ENCODE measurements at regions not wholly inside any gene's neighbourhood (a gene's known extent, or its start where the extent isn't known, plus 50 kb on each side); places are given as distances from the start of the nearest gene placed in this dataset.

- Histone ChIP-seq H3K36me3 (no peaks in the 10 kb centered on the region), H3K27ac (no peak overlapping the region), H3K9me3 (no peaks in the 10 kb centered on the region), H3K4me3 (no peak overlapping the region), H3K4me1 (no peaks in the 10 kb centered on the region), H3K27me3 (no peaks in the 10 kb centered on the region)
- no peak for DNase-seq (ENCODE audit: low spot score in 2 of 2)
- TF ChIP-seq POLR2AphosphoS5 (IDR thresholded peaks at IDR 0.05): no peak
- TF ChIP-seq CTCF (IDR thresholded peaks at IDR 0.05): no peak
- no peak for TF ChIP-seq POLR2A (IDR thresholded peaks at IDR 0.05)
- no peak for TF ChIP-seq EP300 (IDR thresholded peaks at IDR 0.05)
- WGBS: 52% methylated on average over 2 of the region's 2 CpGs
These were observed 812.9 kb upstream of the ZNF608 start for GRCh38 chr5:125559296-125559695.

- Histone ChIP-seq H3K4me1 (no peaks in the 10 kb centered on the region), H3K9me3 (no peaks in the 10 kb centered on the region), H3K36me3 (no peaks in the 10 kb centered on the region), H3K27me3 (no peaks in the 10 kb centered on the region), H3K4me3 (no peak overlapping the region), H3K27ac (no peak overlapping the region)
- no peak for DNase-seq (ENCODE audit: low spot score in 2 of 2)
- TF ChIP-seq POLR2AphosphoS5 (IDR thresholded peaks at IDR 0.05) (no peak), EP300 (IDR thresholded peaks at IDR 0.05) (no peak), CTCF (IDR thresholded peaks at IDR 0.05) (no peak), POLR2A (IDR thresholded peaks at IDR 0.05) (no peak)
- 69% methylated on average over 4 of the region's 4 CpGs for WGBS
These were observed 814.2 kb upstream of the ZNF608 start for GRCh38 chr5:125560476-125561225.

GRCh38 chr5:125564317-125564975 is 818.0 kb upstream of the ZNF608 start:
- Histone ChIP-seq H3K9me3 (no peaks in the 10 kb centered on the region), H3K36me3 (no peaks in the 10 kb centered on the region), H3K27me3 (no peaks in the 10 kb centered on the region), H3K27ac (no peak overlapping the region), H3K4me3 (no peak overlapping the region), H3K4me1 (no peaks in the 10 kb centered on the region)
- WGBS: 96% methylated on average over 5 of the region's 5 CpGs
- TF ChIP-seq CTCF (IDR thresholded peaks at IDR 0.05) (no peak), POLR2A (IDR thresholded peaks at IDR 0.05) (no peak), POLR2AphosphoS5 (IDR thresholded peaks at IDR 0.05) (no peak), EP300 (IDR thresholded peaks at IDR 0.05) (no peak)
- DNase-seq (ENCODE audit: low spot score in 2 of 2): no peak

- H3K4me1 ChIP-seq: no peaks in the 10 kb centered on the region
- no peaks in the 10 kb centered on the region for H3K27me3 ChIP-seq
- H3K4me3 ChIP-seq: no peak overlapping the region
- 69% methylated on average over 9 of the region's 9 CpGs for WGBS
- TF ChIP-seq EP300 (IDR thresholded peaks at IDR 0.05): no peak
- TF ChIP-seq POLR2AphosphoS5 (IDR thresholded peaks at IDR 0.05): no peak
- no peak for TF ChIP-seq POLR2A (IDR thresholded peaks at IDR 0.05)
- no peak for TF ChIP-seq CTCF (IDR thresholded peaks at IDR 0.05)
- H3K9me3 ChIP-seq: no peaks in the 10 kb centered on the region
- H3K36me3 ChIP-seq: no peaks in the 10 kb centered on the region
- DNase-seq (ENCODE audit: low spot score in 2 of 2): no peak
- H3K27ac ChIP-seq: no peak overlapping the region
These were observed 828.1 kb upstream of the ZNF608 start for GRCh38 chr5:125574491-125575044.

- H3K27ac ChIP-seq: no peak overlapping the region
- no peaks in the 10 kb centered on the region for H3K9me3 ChIP-seq
- H3K4me1 ChIP-seq: no peaks in the 10 kb centered on the region
- no peaks in the 10 kb centered on the region for H3K36me3 ChIP-seq
- WGBS: 48% methylated on average over 1 of the region's 1 CpG
- DNase-seq (ENCODE audit: low spot score in 2 of 2): no peak
- H3K27me3 ChIP-seq: no peaks in the 10 kb centered on the region
- H3K4me3 ChIP-seq: no peak overlapping the region
- TF ChIP-seq CTCF (IDR thresholded peaks at IDR 0.05) (no peak), EP300 (IDR thresholded peaks at IDR 0.05) (no peak), POLR2AphosphoS5 (IDR thresholded peaks at IDR 0.05) (no peak), POLR2A (IDR thresholded peaks at IDR 0.05) (no peak)
These were observed 828.9 kb upstream of the ZNF608 start for GRCh38 chr5:125575171-125575890.

Measured in suprapubic skin (tissue), 4 donors.